A549 (cell line): ENCODE measurements at regions not wholly inside any gene's neighbourhood (a gene's known extent, or its start where the extent isn't known, plus 50 kb on each side); places are given as distances from the start of the nearest gene placed in this dataset.

ENCODE experiments used
- CHD2 ChIP-seq: fragments of 150-350 bp; IDR thresholded peaks from 2 replicates; pipeline ENCODE4 v1.6.1; 2014; ENCODE audit warnings: low read length; ENCODE audit not compliant: partially characterized antibody
- ZNF302 ChIP-seq: fragments of 250-450 bp; sonication (Bioruptor Pico); IDR thresholded peaks from 2 replicates; pipeline ENCODE4 v1.9.0; 2021; ENCODE audit warnings: inconsistent platforms, mild to moderate bottlenecking, moderate library complexity
- TF ChIP-seq, protein P1 (sequence below): fragments of >200 bp; sonication (Bioruptor Twin); formaldehyde crosslinking; IDR thresholded peaks from 3 replicates; pipeline ENCODE4 v1.5.1; 2016

DNA sequence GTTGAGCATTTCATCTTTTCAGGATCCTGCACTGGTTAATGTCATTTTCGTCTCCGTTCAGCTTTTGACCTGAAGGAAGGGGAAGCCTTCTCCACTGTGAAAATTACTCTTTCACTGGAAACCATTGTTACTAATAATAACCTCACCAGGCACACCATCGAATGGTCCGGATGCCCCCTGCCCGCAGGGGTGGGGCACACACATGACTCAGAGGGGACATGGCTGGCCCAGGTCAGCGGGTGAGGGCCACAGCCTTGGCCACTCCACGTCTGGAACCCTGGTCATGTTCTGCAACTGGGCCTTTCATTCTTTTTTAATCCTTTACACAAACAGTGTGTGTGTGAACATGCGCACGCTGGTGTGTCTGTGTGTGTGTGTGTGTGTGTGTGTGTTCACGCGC, 191.8 kb downstream of the BCOR start:
- no peak for TF ChIP-seq ZNF302 (CRISPR knock-in tag)
- TF ChIP-seq, protein P1, sequence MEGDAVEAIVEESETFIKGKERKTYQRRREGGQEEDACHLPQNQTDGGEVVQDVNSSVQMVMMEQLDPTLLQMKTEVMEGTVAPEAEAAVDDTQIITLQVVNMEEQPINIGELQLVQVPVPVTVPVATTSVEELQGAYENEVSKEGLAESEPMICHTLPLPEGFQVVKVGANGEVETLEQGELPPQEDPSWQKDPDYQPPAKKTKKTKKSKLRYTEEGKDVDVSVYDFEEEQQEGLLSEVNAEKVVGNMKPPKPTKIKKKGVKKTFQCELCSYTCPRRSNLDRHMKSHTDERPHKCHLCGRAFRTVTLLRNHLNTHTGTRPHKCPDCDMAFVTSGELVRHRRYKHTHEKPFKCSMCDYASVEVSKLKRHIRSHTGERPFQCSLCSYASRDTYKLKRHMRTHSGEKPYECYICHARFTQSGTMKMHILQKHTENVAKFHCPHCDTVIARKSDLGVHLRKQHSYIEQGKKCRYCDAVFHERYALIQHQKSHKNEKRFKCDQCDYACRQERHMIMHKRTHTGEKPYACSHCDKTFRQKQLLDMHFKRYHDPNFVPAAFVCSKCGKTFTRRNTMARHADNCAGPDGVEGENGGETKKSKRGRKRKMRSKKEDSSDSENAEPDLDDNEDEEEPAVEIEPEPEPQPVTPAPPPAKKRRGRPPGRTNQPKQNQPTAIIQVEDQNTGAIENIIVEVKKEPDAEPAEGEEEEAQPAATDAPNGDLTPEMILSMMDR, result no peak
- TF ChIP-seq CHD2, result no peak
